MM.1S (cell line): ENCODE measurements at regions not wholly inside any gene's neighbourhood (a gene's known extent, or its start where the extent isn't known, plus 50 kb on each side); places are given as distances from the start of the nearest gene placed in this dataset.

Experiments
- DNase-seq: peaks from one replicate; pipeline ENCODE4 v3.0.0-alpha.2; 2015
- H2AFZ ChIP-seq: fragments of 300-600 bp; sonication (generic); 2 replicates; pipeline ENCODE4 v1.6.0; 2016; ENCODE audit warnings: antibody characterized with exemption, low read length
- H3F3A ChIP-seq: fragments of 300-600 bp; sonication (generic); 2 replicates; pipeline ENCODE4 v1.6.1; 2016; ENCODE audit warnings: mild to moderate bottlenecking, antibody characterized with exemption, low read length, moderate library complexity, mixed read lengths; ENCODE audit not compliant: insufficient read depth
- H3K27ac ChIP-seq: fragments of 300-600 bp; sonication (generic); 2 replicates; pipeline ENCODE4 v1.5.1; 2016; ENCODE audit warnings: mild to moderate bottlenecking, low read length
- H3K27me3 ChIP-seq: fragments of 300-600 bp; sonication (generic); replicated peaks from 2 replicates; pipeline ENCODE4 v1.6.0; 2016; ENCODE audit warnings: low read length; ENCODE audit not compliant: insufficient read depth
- H3K36me3 ChIP-seq: fragments of 300-600 bp; sonication (generic); replicated peaks from 2 replicates; pipeline ENCODE4 v1.6.1; 2016; ENCODE audit warnings: mild to moderate bottlenecking, low read length, mixed read lengths; ENCODE audit not compliant: insufficient read depth
- H3K4me1 ChIP-seq: fragments of 300-600 bp; sonication (generic); 2 replicates; pipeline ENCODE4 v1.6.1; 2016; ENCODE audit warnings: low read length, mixed read lengths
- H3K4me2 ChIP-seq: fragments of 300-600 bp; sonication (generic); 2 replicates; pipeline ENCODE4 v1.6.0; 2016; ENCODE audit warnings: low read depth, low read length
- H3K4me3 ChIP-seq: fragments of 300-600 bp; sonication (generic); 2 replicates; pipeline ENCODE4 v1.5.1; 2016; ENCODE audit warnings: low read length, mixed read lengths
- H3K79me2 ChIP-seq: fragments of 300-600 bp; sonication (generic); 2 replicates; pipeline ENCODE4 v1.6.1; 2016; ENCODE audit warnings: mixed run types, low read length, mixed read lengths
- H3K9ac ChIP-seq: fragments of 300-600 bp; sonication (generic); 2 replicates; pipeline ENCODE4 v1.6.1; 2016; ENCODE audit warnings: low read length, mixed read lengths
- H3K9me2 ChIP-seq: fragments of 300-600 bp; sonication (generic); replicated peaks from 2 replicates; pipeline ENCODE4 v1.6.1; 2016; ENCODE audit warnings: mild to moderate bottlenecking, low read length, mixed read lengths; ENCODE audit not compliant: insufficient read depth
- H3K9me3 ChIP-seq: fragments of 300-600 bp; sonication (generic); replicated peaks from 2 replicates; pipeline ENCODE4 v1.6.1; 2016; ENCODE audit warnings: mild to moderate bottlenecking, low read length, mixed read lengths; ENCODE audit not compliant: insufficient read depth
- H4K20me1 ChIP-seq: fragments of 300-600 bp; sonication (generic); 2 replicates; pipeline ENCODE4 v1.6.1; 2016; ENCODE audit warnings: mild to moderate bottlenecking, low read length, moderate library complexity, mixed read lengths; ENCODE audit not compliant: insufficient read depth
- EZH2 ChIP-seq: fragments of 300-600 bp; sonication (generic); optimal IDR thresholded peaks from 2 replicates; pipeline ENCODE3; 2017; ENCODE audit warnings: low read depth, mild to moderate bottlenecking, antibody characterized with exemption, low read length, mixed read lengths
- EZH2phosphoT487 ChIP-seq: fragments of 300-600 bp; sonication (generic); IDR thresholded peaks from 2 replicates; pipeline ENCODE4 v1.6.1; 2018; ENCODE audit warnings: antibody characterized with exemption, low read length
- TF ChIP-seq, protein P1 (sequence below): fragments of 300-600 bp; sonication (generic); IDR thresholded peaks from 2 replicates; pipeline ENCODE4 v1.5.1; 2016; ENCODE audit warnings: antibody characterized with exemption, low read length, mixed read lengths

DNA sequence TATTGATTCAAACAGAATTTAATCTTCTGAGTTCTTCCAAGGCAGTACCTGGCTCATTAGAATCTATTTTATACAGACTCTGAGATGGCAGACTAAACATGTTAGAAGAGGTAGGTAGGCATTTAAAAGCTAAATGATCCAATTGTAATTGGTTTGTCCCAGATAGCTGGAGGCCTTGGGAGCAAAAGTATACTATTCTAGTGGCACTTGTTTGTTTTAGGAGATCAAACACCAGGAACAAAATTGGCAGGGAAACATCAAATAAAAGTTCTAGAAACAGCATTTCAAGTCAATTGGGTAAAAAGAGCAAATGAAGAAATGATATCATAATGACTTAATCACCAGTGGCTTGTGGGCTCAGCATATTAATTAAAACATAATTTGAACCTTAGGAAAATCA lies 521.4 kb downstream of the PRR16 start:
- no peaks in the 10 kb centered on the region for H3K36me3 ChIP-seq
- no peak overlapping the region for H3K9ac ChIP-seq
- DNase-seq, result no peak
- no peaks in the 10 kb centered on the region for H3K9me2 ChIP-seq
- no peaks in the 10 kb centered on the region for H3K4me1 ChIP-seq
- H3K27me3 ChIP-seq, result no peaks in the 10 kb centered on the region
- TF ChIP-seq EZH2 (no peak), EZH2phosphoT487 (no peak)
- TF ChIP-seq, protein P1, sequence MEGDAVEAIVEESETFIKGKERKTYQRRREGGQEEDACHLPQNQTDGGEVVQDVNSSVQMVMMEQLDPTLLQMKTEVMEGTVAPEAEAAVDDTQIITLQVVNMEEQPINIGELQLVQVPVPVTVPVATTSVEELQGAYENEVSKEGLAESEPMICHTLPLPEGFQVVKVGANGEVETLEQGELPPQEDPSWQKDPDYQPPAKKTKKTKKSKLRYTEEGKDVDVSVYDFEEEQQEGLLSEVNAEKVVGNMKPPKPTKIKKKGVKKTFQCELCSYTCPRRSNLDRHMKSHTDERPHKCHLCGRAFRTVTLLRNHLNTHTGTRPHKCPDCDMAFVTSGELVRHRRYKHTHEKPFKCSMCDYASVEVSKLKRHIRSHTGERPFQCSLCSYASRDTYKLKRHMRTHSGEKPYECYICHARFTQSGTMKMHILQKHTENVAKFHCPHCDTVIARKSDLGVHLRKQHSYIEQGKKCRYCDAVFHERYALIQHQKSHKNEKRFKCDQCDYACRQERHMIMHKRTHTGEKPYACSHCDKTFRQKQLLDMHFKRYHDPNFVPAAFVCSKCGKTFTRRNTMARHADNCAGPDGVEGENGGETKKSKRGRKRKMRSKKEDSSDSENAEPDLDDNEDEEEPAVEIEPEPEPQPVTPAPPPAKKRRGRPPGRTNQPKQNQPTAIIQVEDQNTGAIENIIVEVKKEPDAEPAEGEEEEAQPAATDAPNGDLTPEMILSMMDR, result no peak
- no peaks in the 10 kb centered on the region for H3F3A ChIP-seq
- H3K79me2 ChIP-seq, result no peaks in the 10 kb centered on the region
- no peaks in the 10 kb centered on the region for H4K20me1 ChIP-seq
- H3K9me3 ChIP-seq, result no peaks in the 10 kb centered on the region
- no peak overlapping the region for H3K4me3 ChIP-seq
- H3K4me2 ChIP-seq, result no peak overlapping the region
- no peak overlapping the region for H3K27ac ChIP-seq
- H2AFZ ChIP-seq, result no peak overlapping the region

DNA sequence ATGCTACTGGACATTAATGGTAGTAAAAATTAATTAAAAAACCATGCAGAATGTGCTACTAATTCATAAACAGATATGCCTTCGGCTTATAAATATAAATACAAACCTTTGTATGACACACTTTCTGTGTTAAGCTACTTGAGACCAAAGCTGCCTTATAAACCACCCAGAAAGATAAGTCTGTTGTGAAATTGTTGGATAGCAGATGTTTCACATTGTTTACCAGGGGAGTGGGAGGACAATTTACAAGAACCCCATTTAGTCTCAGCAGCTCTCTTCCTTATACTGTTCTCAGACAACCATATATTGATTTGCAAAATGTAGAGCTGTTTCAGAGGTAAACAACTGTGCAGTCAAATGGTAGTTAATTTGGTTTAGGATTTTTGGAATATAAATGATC lies 524.4 kb downstream of the PRR16 start:
- Histone ChIP-seq H3K79me2 (no peaks in the 10 kb centered on the region), H3K4me3 (no peak overlapping the region), H3K27me3 (no peaks in the 10 kb centered on the region), H2AFZ (no peak overlapping the region), H3F3A (no peaks in the 10 kb centered on the region), H3K36me3 (no peaks in the 10 kb centered on the region), H3K4me1 (no peaks in the 10 kb centered on the region), H3K4me2 (no peak overlapping the region), H4K20me1 (no peaks in the 10 kb centered on the region), H3K9me3 (no peaks in the 10 kb centered on the region), H3K27ac (no peak overlapping the region), H3K9me2 (no peaks in the 10 kb centered on the region), H3K9ac (no peak overlapping the region)
- no peak for DNase-seq
- no peak for TF ChIP-seq EZH2

DNA sequence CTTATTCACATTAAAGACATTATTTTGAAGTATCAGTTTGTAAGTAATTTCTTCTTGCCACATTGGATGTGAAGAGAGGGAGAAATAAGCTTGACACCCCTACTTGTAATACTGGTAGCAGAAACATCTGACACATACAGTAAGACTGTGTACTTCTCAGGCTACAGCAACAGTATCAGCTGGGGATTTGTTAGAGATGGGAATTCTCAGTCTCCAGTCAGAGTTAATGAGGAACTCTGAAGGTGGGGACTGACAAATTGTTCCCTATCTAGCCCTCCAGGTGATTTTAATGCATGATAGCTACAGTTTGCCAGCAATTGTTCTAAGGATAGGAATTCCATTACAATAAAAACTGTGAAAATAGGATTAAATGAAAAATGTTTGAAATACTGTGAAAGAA lies 524.8 kb downstream of the PRR16 start:
- Histone ChIP-seq H3K9me3 (no peaks in the 10 kb centered on the region), H3F3A (no peaks in the 10 kb centered on the region), H2AFZ (no peak overlapping the region), H4K20me1 (no peaks in the 10 kb centered on the region), H3K4me1 (no peaks in the 10 kb centered on the region), H3K9ac (no peak overlapping the region), H3K79me2 (no peaks in the 10 kb centered on the region), H3K27ac (no peak overlapping the region), H3K36me3 (no peaks in the 10 kb centered on the region), H3K9me2 (no peaks in the 10 kb centered on the region), H3K4me3 (no peak overlapping the region), H3K4me2 (no peak overlapping the region), H3K27me3 (no peaks in the 10 kb centered on the region)
- DNase-seq, result no peak
- TF ChIP-seq, protein P1, result no peak
- TF ChIP-seq EZH2phosphoT487 (no peak), EZH2 (no peak)

DNA sequence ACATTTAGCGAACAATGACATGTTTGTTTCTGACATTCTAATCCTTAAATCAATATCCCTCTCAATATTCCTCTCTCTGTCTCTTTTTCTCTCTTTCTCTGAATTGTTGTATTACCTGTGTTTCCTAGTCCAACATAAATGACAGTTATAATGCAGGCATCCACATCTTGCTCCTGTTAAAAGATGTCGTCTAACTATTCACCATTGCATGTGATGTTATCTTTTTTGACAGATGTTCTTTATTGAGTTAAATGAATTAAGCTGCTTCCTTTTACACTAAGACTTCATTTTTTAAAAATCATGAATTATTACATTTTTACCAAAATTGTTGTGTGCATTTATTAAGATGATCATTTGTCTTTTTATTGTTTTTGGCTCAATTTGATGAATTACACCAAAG lies 527.5 kb downstream of the PRR16 start:
- H3K9me2 ChIP-seq, result no peaks in the 10 kb centered on the region

More for the DNA sequence above, 527.5 kb downstream of the PRR16 start:
- no peaks in the 10 kb centered on the region for H3K36me3 ChIP-seq
- H2AFZ ChIP-seq, result no peak overlapping the region
- TF ChIP-seq EZH2 (no peak), EZH2phosphoT487 (no peak)
- TF ChIP-seq, protein P1, result no peak
- H3K4me3 ChIP-seq, result no peak overlapping the region
- no peaks in the 10 kb centered on the region for H3F3A ChIP-seq
- no peak overlapping the region for H3K9ac ChIP-seq
- no peaks in the 10 kb centered on the region for H3K27me3 ChIP-seq
- H3K79me2 ChIP-seq, result no peaks in the 10 kb centered on the region
- H3K4me1 ChIP-seq, result no peaks in the 10 kb centered on the region
- no peak for DNase-seq
- no peak overlapping the region for H3K4me2 ChIP-seq
- no peak overlapping the region for H3K27ac ChIP-seq
- H4K20me1 ChIP-seq, result no peaks in the 10 kb centered on the region
- H3K9me3 ChIP-seq, result no peaks in the 10 kb centered on the region
